HepG2 (cell line): ENCODE measurements at regions not wholly inside any gene's neighbourhood (a gene's known extent, or its start where the extent isn't known, plus 50 kb on each side); places are given as distances from the start of the nearest gene placed in this dataset.

ENCODE experiments used
- EZH2 ChIP-seq: conservative IDR thresholded peaks from 2 replicates; pipeline ENCODE4 v1.6.1; 2012; ENCODE audit warnings: mild to moderate bottlenecking, low read depth, low read length, moderate library complexity
- JUN ChIP-seq: sonication (generic); formaldehyde crosslinking; IDR thresholded peaks from 2 replicates; pipeline ENCODE4 v1.4.0; 2020; ENCODE audit warnings: mild to moderate bottlenecking, missing genetic modification reagents
- MAFG ChIP-seq: sonication (generic); formaldehyde crosslinking; IDR thresholded peaks from 2 replicates; pipeline ENCODE4 v1.5.1; 2020; ENCODE audit warnings: mild to moderate bottlenecking, missing genetic modification reagents
- TBP ChIP-seq: sonication (generic); formaldehyde crosslinking; IDR thresholded peaks from 2 replicates; pipeline ENCODE4 v1.5.0; 2020; ENCODE audit warnings: missing genetic modification reagents
- ZNF263 ChIP-seq: sonication (generic); formaldehyde crosslinking; IDR thresholded peaks from 2 replicates; pipeline ENCODE4 v1.4.0; 2020; ENCODE audit warnings: missing genetic modification reagents
- ZNF350 ChIP-seq: sonication (generic); formaldehyde crosslinking; IDR thresholded peaks from 2 replicates; pipeline ENCODE4 v1.4.0; 2020; ENCODE audit warnings: mild to moderate bottlenecking, low read depth, missing genetic modification reagents, borderline replicate concordance
- TF ChIP-seq, protein P1 (sequence below): sonication (generic); formaldehyde crosslinking; IDR thresholded peaks from 2 replicates; pipeline ENCODE4 v1.8.1; 2023; ENCODE audit warnings: missing genetic modification reagents, inconsistent platforms, borderline replicate concordance
- TF ChIP-seq, protein P2 (sequence below): sonication (generic); formaldehyde crosslinking; IDR thresholded peaks from 2 replicates; pipeline ENCODE4 v1.4.0; 2020; ENCODE audit warnings: missing genetic modification reagents, borderline replicate concordance

DNA sequence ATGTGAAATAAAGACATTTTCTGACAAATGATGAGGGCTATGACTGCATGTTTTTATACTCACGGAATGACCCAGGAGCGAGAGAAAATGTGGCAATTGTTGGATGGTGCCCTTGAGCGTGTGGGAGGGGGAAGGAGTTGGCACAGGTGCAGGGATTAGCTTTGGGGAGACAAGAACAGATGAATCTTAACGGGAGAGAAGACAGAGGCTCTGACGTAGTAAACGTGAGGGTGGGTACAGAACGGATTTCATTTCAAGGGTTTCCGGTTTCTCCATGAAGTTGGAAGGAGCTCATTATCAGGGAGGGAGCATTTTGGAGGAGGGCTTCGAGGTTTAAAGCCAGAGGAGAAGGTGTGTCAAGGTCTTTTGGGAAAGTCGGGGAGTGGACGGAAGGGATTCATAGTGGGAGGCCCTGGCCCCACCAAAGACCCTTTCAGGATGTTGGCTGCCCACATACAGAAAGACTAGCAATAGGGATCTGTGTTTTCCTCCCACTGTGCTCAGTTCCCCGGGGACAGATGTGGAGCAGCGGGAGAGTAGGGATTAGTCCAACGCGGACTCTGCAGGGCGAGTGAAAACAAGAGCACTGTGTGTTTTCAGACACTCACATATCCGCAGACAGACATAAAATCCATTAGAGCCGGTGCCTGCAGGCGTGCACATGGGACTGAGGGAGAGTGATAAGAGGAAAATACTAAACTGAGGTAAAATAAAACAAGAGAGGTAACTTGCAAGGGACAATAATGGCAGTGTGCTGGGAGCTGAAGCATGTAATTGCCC lies 584.1 kb downstream of the AJAP1 start:
- TF ChIP-seq TBP (CRISPR knock-in tag), result no peak
- TF ChIP-seq, protein P1, sequence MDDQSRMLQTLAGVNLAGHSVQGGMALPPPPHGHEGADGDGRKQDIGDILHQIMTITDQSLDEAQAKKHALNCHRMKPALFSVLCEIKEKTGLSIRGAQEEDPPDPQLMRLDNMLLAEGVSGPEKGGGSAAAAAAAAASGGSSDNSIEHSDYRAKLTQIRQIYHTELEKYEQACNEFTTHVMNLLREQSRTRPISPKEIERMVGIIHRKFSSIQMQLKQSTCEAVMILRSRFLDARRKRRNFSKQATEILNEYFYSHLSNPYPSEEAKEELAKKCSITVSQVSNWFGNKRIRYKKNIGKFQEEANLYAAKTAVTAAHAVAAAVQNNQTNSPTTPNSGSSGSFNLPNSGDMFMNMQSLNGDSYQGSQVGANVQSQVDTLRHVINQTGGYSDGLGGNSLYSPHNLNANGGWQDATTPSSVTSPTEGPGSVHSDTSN (CRISPR knock-in tag), result no peak
- TF ChIP-seq ZNF350 (CRISPR knock-in tag), result no peak
- no peak for TF ChIP-seq JUN
- TF ChIP-seq ZNF263 (CRISPR knock-in tag), result no peak
- TF ChIP-seq, protein P2, sequence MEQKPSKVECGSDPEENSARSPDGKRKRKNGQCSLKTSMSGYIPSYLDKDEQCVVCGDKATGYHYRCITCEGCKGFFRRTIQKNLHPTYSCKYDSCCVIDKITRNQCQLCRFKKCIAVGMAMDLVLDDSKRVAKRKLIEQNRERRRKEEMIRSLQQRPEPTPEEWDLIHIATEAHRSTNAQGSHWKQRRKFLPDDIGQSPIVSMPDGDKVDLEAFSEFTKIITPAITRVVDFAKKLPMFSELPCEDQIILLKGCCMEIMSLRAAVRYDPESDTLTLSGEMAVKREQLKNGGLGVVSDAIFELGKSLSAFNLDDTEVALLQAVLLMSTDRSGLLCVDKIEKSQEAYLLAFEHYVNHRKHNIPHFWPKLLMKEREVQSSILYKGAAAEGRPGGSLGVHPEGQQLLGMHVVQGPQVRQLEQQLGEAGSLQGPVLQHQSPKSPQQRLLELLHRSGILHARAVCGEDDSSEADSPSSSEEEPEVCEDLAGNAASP (CRISPR knock-in tag), result no peak
- no peak for TF ChIP-seq MAFG (CRISPR knock-in tag)
- no peak for TF ChIP-seq EZH2
